ENCODE measurements at regions not wholly inside any gene's neighbourhood (a gene's known extent, or its start where the extent isn't known, plus 50 kb on each side); places are given as distances from the start of the nearest gene placed in this dataset.

DNA sequence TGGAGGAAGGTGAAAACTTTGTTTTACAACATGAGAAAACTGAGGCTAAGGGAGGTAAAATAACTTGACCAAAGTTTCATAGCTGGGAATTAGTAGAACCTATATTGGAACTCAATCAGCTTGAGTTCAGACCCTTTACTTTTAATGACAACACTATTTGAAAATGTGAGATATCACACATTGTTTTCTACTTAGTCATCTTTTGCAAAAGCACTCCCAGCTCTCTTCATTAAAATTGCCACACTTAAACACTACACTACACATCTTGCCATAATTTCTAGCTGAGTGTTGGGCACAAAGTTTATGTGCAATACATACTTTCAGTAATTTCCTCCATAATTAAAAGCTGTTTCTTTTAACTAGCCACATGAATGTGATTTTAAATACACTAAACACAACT lies 230.4 kb upstream of the DCBLD2 start:
- TF ChIP-seq, protein P1, sequence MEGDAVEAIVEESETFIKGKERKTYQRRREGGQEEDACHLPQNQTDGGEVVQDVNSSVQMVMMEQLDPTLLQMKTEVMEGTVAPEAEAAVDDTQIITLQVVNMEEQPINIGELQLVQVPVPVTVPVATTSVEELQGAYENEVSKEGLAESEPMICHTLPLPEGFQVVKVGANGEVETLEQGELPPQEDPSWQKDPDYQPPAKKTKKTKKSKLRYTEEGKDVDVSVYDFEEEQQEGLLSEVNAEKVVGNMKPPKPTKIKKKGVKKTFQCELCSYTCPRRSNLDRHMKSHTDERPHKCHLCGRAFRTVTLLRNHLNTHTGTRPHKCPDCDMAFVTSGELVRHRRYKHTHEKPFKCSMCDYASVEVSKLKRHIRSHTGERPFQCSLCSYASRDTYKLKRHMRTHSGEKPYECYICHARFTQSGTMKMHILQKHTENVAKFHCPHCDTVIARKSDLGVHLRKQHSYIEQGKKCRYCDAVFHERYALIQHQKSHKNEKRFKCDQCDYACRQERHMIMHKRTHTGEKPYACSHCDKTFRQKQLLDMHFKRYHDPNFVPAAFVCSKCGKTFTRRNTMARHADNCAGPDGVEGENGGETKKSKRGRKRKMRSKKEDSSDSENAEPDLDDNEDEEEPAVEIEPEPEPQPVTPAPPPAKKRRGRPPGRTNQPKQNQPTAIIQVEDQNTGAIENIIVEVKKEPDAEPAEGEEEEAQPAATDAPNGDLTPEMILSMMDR (IDR thresholded peaks at IDR 0.05), result no peak
- no peak for TF ChIP-seq POLR2A (IDR thresholded peaks at IDR 0.05)

All from stomach (tissue), 4 donors.